ENCODE measurements at regions not wholly inside any gene's neighbourhood (a gene's known extent, or its start where the extent isn't known, plus 50 kb on each side); places are given as distances from the start of the nearest gene placed in this dataset.

DNA sequence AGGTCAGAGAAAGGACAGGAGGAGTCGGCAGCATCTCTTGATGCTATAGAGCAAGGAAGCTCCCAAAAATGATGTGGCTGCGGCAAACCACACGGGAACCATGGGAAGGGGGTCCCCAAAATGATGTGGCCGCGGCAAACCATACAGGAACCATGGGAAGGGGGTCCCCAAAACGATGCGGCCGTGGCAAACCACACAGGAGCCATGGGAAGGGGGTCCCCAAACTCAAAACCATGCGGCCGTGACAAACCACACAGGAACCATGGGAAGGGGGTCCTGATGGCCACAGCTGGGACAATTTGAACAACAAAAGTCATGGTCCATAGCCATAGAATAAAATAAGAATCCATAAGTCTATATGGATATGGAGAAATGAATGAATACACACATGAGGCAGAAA lies 58.4 kb upstream of the GLI2 start:
- no peak for DNase-seq (ENCODE audit: low read depth)
- TF ChIP-seq, protein P1, sequence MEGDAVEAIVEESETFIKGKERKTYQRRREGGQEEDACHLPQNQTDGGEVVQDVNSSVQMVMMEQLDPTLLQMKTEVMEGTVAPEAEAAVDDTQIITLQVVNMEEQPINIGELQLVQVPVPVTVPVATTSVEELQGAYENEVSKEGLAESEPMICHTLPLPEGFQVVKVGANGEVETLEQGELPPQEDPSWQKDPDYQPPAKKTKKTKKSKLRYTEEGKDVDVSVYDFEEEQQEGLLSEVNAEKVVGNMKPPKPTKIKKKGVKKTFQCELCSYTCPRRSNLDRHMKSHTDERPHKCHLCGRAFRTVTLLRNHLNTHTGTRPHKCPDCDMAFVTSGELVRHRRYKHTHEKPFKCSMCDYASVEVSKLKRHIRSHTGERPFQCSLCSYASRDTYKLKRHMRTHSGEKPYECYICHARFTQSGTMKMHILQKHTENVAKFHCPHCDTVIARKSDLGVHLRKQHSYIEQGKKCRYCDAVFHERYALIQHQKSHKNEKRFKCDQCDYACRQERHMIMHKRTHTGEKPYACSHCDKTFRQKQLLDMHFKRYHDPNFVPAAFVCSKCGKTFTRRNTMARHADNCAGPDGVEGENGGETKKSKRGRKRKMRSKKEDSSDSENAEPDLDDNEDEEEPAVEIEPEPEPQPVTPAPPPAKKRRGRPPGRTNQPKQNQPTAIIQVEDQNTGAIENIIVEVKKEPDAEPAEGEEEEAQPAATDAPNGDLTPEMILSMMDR (IDR thresholded peaks at IDR 0.05; ENCODE audit: low read depth, low read length, missing control alignments): no peak

DNA sequence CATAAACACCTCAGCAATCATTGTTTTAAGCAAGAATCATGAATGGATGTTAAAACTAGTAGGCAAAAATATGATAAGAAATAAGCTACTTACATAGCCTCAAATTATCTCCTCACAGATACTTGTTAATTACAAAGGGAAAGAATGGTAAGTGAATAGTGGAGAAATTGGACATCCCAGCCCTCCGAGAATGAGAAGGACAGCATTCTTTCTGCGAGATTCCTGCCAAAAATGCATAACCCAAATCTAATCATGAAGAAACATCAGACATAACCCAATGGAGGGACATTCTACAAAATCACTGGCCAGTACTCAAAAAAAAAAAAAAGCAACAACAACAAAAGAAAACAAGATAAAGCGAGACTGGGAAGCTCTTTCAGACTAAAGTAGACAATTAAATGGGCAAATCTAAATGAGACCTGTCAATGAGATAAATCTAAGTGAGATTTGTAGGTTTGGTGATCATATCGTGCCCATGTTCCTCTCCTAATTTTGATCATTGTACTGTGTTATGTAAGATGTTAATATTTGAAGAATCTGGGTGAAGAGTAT lies 57.9 kb upstream of the GLI2 start:
- H3K4me3 ChIP-seq (ENCODE audit: low read depth, low read length): no peak overlapping the region
- TF ChIP-seq, protein P1 (IDR thresholded peaks at IDR 0.05; ENCODE audit: low read depth, low read length, missing control alignments): no peak
- DNase-seq (ENCODE audit: low read depth): no peak

More for the DNA sequence above, 58.4 kb upstream of the GLI2 start:
- H3K4me3 ChIP-seq (ENCODE audit: low read depth, low read length): no peak overlapping the region

DNA sequence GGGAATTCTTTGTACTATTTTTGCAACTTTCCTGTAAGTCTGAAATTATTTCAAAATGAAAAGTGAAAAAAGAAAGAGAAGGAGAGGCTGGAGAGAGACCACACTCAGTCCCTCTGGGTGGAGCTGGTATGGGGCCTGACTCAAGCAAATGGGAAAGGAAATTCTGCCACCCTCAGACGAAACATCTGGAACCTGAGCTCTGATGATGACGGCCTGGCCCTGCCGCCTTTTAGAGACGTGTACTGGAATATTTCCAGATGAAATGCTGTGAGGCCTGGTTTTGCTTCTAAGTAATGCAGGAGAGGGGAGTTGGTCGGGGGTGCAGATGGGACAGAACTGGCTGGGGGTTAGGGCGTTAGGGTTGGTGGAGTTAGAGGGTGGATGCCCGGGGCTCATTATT lies 57.4 kb upstream of the GLI2 start:
- TF ChIP-seq, protein P1 (IDR thresholded peaks at IDR 0.05; ENCODE audit: low read depth, low read length, missing control alignments): no peak
- no peak for DNase-seq (ENCODE audit: low read depth)

DNA sequence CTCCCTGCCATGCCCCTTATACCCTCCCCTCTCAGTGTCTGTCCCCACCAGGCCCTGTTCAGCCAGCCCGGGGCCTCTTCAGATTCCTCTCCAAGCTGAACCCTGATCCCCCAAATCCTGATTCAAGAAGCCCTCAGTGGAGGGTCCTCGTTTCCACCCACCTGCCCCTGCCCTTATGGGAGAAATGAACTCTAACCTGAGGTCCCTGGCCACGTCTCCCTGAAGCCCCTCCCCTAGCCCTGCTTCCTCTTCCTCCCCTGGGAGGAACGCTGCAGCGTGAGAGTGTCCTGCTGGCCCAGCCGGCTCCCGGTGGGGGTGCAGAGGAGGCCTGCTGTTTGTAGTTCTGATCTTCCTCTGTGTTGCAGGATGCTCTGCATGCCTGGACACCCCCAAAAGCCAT lies 56.7 kb upstream of the GLI2 start:
- DNase-seq (ENCODE audit: low read depth): no peak
- TF ChIP-seq, protein P1 (IDR thresholded peaks at IDR 0.05; ENCODE audit: low read depth, low read length, missing control alignments): no peak
- H3K4me3 ChIP-seq (ENCODE audit: low read depth, low read length): no peak overlapping the region

More for the DNA sequence above, 57.4 kb upstream of the GLI2 start:
- H3K4me3 ChIP-seq (ENCODE audit: low read depth, low read length): no peak overlapping the region

DNA sequence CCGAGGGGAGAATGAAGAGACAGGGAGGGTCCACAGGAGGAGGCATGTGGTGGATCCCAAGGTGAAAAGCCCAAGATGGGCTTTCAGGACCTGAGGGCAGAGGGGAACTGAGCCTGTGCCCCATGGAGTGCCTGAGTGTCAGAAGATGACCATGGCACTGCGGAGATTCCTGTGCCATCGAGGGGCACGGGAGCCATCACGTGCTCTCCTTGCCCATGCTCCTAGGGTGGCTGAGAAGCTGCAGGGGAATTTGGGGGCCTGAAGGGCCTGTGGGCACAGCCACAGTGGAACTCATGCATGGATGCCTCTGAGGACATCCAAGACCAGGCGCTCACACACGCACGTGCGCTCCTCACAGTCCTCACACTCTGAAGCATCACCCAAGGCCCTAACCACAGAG lies 56.1 kb upstream of the GLI2 start:
- H3K4me3 ChIP-seq (ENCODE audit: low read depth, low read length): no peak overlapping the region
- TF ChIP-seq, protein P1 (IDR thresholded peaks at IDR 0.05; ENCODE audit: low read depth, low read length, missing control alignments): no peak
- no peak for DNase-seq (ENCODE audit: low read depth)

DNA sequence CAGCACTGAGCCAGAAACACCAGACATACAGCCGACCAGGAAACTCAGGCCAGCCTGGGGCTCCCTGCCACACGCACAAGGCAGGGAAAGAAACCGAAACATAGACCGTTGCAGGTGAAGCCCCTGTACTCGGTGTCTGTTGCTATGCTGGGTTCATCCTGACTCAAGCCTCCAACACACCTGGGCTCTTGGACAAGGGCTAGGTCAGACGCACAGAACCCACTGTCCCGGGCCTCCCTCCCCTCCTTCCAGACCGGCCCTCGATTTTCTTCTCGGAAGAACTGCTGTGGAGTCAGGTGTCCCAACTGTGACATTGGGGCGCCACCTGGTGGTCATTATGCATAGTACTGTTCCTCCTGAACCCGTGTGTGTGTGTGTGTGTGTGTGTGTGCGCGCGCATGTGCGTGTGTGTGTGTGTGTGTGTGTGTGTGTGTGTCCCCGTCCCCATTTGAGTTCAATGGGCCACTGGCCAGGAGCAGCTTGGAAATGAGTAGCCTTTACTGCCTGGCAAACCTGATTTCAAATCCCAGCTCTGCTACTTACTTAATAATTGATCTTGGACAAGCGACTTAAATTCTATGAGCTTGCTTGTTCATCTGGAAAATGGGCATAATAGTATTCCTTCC lies 55.4 kb upstream of the GLI2 start:
- TF ChIP-seq, protein P1 (IDR thresholded peaks at IDR 0.05; ENCODE audit: low read depth, low read length, missing control alignments): peak; percentile 69
- peak; percentile 36 for DNase-seq (ENCODE audit: low read depth)
- no peak overlapping the region for H3K4me3 ChIP-seq (ENCODE audit: low read depth, low read length)

DNA sequence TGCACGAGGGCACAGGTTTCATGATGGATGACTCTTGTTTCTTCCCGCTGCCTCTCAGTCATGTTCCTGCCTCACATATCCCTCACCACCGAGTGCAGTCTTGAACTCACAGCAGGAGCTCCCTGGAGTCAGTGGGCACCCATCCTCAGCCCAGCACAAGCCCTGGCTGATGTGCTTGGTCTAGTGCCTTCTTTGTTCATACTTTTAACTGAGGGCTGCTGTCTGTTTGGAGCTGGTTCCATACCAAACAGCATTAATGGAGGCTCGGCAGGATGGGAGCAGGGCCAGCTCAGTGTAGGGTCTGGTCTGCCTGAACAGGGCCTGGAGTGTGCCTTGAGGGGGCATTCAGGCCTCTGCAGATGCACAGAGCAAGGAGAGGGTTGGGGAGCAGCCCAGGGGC lies 54.5 kb upstream of the GLI2 start:
- TF ChIP-seq, protein P1 (IDR thresholded peaks at IDR 0.05; ENCODE audit: low read depth, low read length, missing control alignments): no peak
- no peak overlapping the region for H3K4me3 ChIP-seq (ENCODE audit: low read depth, low read length)
- no peak for DNase-seq (ENCODE audit: low read depth)

Measured in GM12864 (cell line).